GM19324 (cell line): ENCODE measurements at regions not wholly inside any gene's neighbourhood (a gene's known extent, or its start where the extent isn't known, plus 50 kb on each side); places are given as distances from the start of the nearest gene placed in this dataset.

Experiments
- ATAC-seq: cut with Tn5 transposase; IDR thresholded peaks from one replicate; pipeline ENCODE4 v1.9.1; 2021; ENCODE audit warnings: mild to moderate bottlenecking, moderate library complexity; ENCODE audit not compliant: unreplicated experiment, low FRiP score

DNA sequence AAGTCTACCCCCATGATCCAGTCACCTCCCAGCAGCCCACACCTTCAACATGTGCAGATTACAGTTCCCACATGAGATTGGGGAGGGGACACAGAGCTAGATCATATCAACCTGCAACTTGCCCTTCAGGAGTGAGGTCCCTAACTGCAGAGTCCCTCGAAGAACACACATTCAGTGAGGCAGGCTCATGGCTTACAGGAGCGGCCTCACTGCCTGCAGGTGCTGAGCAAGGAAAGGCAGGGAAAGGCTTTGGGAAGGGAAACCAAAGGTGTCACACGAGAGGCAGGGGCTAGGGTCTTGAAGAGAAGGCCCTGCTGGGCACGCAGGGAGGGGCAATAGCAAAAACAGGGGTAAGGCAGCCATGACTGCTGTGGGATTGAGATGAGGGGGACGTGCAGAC is 182.4 kb upstream of the CHRNA7 start:
- no peak for ATAC-seq

DNA sequence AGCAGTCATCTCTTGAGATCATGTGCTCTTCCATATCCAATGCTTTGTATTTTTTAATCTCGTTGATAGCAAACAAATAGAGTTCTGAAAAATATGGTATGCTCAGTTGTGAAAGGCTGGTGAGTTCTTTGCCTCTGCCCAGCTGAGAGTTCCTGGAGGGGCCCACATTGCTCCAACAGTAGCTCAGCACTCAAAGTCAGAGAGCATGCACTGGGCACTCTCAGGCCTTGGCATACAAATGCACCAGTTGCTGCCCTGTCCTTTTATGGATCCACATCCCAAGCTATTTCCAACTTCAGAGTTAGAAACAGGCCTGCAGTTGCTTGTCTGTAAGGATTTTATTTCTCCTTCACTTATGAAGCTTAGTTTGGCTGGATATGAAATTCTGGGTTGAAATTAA is 181.7 kb upstream of the CHRNA7 start:
- no peak for ATAC-seq

DNA sequence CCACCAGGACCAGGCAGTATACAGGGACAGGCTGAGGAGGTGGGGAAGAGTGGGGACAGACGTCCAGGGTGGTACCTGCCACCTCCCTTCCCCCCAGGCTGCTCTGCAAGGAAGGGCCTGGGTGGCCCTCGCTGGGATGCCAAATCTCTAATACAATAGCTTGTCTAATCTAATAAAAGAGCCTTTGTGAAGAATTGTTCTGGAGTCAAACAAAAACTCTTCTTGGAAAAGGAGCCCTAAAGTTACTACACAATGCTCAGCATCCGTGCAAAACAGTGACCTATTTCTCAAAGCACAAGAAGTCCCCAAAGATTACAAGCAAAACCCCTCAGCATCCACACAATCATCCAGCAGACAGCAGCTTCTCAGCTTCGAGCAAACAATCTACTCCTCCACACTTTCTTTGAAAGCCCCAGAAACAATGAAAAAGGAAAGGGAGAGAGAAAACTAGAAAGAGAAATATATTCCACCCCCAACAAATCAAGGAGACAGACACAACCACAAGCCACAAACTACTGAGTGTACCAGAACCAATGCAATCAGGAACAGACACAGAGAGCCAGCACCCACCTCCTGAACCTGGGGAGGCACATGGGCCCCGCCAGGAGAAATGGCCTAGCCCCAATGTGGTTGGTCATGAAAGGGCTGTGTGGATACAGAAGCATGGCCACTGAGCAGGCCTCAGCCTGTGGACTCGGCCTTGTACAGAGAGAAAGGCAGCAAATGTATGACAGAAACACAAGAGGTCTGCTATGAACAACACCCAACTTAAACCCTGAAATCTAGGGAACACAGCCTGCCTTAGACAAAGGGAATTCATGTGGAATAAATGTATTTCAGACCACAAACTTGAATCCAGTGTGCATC is 177.1 kb upstream of the CHRNA7 start:
- ATAC-seq = no peak

DNA sequence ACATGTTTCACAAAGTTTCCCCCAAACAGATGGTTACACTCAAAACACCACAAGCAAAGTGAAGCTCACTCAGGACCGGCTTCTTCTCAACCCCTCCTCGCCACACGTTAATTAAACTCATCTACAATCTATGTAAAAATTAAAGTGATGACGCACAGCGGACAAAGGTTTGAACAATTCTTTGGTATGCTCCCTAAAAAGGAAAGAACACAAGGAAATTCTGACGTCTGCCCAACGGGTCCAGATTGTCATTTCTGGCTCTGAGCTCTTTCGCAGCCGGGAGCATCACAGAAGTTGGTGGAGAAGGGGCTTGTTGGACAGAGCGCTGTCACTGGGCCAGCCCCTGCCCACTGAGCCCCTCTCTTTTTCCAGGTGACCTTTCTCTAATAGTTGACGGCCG is 173.7 kb upstream of the CHRNA7 start:
- no peak for ATAC-seq

DNA sequence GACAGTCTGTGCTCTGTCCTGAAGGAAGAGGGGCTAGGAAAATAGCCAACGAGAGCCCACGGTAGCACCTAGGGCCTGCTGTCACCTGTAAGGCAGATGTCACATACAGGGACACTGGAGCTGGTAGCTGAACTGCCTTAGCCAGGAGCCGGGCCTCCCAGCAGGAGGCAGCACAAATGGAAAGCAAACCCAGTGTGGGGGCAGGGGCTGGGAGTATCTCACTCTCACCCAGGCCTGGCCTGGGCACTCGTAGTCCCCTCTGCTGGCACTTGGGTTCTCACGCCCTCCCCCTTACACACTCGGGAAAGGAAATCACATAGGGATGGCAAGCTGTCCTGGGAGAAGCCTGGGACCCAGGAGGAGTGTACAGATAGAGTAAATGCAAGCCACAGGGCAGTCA is 173.1 kb upstream of the CHRNA7 start:
- no peak for ATAC-seq

DNA sequence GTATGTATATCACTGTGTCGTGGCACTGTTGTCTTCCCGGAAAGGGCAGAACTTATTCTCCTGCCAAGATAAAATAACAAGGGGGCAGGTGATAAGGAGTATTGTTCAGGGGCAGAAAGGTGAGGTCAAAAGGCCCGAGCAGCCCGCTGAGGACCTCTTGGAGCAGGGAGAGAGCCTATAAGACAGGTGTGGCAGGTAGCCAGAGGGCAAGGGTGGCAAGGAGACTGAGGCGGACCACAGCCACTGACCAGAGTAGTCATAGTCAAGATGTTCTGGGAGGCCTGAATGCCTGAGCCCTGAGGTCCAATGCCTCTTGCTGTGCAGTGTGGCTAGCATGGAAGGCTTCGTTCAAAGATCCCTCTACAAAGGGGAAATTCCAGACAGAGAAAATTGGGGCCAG is 172.3 kb upstream of the CHRNA7 start:
- ATAC-seq = no peak

DNA sequence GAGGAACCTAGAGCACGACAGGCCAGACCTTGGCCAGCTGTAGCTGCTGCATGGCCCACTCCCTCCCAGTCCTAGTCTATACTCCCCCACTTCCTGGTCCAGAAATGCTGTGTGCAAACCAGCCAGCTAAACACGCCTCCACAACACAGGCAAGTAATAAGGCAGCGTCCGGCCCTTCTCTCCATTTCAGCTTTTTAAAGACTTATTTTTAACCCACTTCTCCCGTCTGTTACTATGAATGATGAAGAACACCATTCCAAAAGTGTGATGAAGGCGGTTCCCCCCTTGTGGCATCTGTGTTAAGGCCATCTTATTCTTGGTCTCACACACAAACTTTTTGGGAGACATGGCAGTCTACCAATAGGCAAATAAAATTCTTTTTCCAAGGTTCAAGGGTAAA is 164.1 kb upstream of the CHRNA7 start:
- ATAC-seq = no peak

DNA sequence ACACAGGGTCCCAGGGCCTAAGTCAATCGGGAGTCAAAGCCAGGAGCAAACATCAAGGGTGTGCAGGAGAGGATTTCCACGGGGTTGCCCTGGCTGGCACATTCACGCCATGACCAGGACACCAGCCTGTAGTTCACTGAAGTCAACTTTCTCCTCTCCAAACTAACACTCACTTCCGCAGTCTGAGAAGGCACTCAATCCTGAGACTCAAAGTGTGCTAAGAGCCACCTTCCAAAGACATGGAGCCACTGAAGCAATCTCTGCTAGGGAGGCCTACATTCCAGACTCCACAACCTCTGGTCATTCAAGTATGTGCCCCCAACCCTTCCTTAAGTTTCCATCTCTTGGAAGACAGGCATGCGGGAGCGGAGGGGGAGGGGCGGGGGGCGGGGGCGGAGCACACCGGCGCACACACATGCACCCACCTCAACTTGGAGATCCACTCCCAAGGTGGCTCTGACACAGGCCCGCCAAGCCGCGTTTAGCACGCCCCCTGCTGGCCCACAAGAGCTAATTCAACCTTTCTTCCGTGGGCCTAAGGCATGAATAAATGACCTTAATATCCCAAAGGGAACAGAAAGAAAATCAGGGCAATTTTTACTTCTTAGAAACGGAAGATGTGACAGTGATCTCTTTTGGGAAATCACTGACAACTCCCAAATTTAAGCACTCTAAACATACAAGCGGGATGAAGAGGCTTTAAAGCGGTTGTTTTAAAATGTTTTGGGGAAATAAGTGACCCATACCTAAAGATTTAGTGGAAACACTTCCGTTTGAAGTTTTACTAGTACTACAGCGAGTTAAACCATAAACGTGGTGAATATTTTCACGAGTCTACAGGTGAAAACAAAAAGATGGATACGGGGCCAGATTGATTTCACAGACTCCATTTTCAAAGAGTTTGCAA is 162.5 kb upstream of the CHRNA7 start:
- no peak for ATAC-seq

DNA sequence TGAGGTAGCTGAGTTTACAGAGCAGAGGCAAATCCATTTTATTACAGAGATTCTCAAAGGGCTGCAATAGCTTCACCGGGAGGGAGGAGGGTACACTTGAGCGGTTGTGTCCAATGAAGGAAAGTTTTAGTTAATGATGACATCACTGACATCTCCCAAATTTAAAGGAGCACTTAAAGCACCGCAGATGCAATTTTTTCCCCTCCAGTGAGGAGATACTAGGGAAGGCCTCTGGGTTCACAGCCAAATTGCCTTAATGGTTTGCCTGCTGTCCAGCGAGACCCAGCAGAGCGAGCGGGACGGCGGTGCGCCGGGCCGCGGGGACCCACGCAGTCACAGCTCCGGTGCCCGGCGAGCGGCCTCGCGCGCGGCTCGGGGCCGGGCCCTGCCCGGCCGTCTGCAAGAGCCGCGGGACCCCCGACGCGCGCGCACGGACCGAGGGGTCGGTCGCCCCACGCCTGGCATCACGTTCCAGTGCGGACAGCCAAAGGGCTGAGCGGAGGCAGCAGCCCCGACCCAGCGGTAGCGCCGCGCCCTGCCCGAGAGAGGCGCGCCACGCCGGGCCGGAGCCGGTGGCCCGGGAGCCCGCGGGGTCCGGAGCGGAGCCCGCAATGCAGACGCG is 160.5 kb upstream of the CHRNA7 start:
- no peak for ATAC-seq

DNA sequence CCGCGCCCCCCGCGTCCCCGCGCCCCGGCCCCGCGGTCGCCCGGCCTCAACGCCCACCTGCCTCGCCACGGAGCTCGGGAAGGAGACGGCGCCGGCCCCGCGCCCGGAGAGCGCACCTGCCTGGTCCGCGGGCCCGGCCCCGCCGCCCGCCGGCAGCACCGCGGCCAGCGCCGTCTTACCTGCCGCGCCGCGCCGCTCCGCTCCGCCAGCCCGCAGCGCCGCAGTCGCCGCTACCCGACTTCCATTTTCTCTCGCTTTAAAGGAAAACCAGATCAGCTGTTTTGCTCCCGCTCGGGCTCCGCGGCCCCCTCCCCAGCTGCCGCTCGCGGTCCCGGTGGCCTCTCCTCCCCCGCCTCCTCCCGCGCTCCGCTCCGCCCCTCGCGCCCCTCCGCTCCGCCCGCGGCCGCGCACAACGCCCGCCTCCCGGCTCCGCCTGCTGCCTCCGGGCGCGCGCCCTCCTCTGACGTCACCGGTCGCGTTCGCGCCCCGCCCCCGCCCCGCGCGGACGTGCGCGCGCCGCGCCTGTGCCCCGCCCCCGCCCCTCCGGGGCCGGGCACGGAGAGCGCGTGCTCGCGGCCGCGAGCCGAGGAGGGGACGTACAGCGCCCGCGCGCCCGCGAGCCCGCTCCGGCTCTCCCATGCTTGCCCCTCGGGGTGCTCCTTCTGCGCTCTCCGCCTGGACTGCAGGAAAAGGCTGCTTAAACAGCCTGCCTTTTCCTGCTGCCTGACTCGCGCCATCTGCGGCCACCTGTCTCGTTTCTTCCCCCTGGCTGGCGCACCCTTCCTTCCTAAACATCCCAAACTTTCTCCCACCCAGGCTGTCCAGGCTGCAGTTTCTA is 159.8 kb upstream of the CHRNA7 start, which contains the start of gene OTUD7A:
TSS of gene OTUD7A (minus strand) at position 346 of the 838 bp plus-strand sequence.
- peak; percentile 97 for ATAC-seq

DNA sequence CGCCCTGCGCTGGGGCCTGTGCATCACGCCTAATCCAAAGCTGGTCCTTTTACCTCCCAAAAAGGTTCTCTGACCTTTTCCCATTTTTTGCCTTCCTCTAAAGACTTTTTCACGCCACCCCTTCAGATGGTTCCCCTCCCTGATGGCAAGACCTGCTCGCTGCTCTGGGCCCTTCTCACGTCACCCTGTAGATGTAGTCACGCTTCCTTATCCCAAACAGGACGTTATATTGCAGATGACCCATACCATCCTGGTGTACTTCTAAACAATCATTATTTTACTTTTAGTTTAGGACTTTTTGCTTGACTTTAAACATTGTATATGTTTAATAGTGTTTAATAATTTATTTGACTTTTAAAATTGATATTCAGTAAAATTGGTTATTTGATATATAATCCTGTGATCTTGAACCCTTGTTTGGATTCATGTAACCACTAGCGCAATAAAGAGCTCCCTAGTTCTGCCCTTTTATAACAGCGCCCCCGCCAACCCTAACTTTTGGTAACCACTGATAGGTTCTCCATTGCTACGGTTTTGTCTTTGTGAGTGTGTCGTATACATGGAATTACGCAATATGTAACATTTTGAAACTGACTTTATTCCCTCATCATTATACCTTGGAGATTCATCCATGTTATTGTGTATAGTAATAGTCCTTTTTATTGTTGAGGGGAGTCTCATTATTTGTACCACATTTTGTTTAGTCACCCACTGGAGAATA is 159.0 kb upstream of the CHRNA7 start:
- peak; percentile 1 for ATAC-seq

DNA sequence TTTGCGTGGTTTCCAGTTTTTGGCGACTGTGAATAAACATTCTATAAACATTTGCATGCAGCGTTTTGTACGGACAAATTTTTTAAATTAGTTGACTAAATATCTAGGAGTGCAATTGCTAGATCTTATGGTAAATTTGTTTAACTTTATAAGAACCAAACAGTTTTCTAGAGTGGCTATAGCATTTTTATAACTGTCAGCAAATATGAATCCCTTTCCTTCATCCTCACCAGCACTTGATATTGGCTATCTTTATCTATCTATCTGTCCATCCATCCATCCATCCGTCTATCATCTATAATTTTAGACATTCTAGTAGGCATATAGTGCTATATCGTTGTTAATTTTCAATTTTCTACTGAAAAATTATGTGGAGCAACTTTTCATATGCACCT is 158.4 kb upstream of the CHRNA7 start:
- ATAC-seq = no peak

DNA sequence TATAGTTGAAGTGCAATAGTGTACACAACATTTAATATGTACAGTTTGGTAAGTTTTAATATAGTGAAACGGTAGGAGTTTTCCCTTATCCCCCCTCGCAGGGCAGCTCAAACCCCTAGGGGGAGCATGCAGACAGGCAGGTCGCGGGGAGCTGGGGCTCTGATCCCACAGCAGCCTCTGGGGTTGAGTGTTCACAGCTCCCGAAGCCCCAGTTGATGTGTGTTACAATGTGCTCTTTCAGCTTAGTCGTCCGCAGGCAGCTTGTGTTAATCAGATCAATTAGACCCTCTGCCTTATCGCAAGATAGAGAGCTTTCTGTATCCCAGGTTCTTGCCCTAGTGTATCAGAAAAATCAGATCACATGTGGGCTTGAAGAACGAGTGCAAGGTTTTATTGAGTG is 143.1 kb upstream of the CHRNA7 start:
- no peak for ATAC-seq

DNA sequence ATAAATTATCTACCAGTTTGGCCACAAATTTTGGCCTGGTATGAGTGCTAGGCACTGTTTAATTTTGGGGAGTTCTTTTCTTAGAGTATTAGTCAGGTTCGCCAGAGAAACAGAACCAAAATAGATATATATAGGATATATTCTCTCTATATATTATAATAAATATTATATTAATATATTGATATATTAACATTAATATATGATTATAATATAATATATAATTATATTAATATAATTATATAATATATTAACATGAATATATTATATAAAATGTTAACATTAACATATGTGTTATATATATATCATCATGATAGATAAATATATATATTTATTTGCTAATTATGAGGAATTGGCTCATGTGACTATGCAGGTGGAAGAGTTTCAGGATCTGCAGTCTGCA is 137.8 kb upstream of the CHRNA7 start:
- no peak for ATAC-seq

DNA sequence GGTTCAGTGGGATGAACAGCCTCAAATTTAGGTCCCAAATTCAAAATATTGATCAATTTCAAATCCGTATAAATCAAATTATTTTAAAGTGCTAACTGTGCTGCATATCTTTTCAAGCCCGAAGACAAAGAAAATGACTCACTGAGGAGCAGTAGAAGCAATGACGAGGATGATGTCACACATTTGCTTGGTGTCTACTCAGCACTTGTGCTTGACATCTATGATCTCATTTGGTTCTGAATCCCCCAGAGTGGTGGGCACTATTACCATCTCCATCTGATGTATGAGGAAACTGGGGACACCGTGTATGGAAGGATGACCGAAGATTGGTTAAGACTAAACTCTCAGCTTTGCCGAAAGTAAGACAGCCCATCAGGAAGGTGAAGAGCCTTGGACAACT is 136.5 kb upstream of the CHRNA7 start:
- ATAC-seq = no peak

DNA sequence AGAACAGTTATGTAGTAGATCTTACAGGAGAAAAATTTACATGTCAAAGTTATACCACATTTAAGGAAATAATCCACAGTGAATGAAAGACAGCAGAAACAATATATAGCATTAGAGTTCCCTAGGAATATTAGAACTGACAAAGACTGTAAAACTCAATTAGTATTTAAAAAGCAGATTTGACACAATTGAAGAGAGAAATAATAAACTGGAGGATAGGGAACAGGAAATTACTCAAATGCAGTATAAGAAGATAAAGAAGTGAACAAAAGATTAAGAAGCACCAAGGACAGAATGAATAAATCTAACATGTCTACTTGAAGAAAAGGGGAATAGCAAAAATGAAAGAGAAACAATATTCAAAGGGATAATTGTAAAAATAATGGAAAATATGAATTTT is 132.6 kb upstream of the CHRNA7 start:
- ATAC-seq = no peak

DNA sequence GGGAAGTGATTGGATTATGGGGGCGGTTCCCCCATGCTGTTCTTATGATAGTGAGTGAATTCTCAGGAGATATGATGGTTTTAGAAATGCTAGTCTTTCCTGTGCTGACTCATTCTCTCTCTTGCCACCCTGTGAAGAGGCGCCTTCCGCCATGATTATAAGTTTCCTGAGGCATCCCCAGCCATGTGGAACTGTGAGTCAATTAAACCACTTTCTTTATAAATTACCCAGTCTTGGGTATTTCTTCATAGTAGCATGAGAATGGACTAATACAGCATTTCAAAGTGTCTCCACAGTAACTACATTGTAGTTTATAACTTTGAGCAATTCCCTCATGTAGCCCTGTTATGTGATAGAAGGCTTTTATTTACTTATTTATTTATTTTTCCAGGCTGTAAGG is 128.8 kb upstream of the CHRNA7 start:
- no peak for ATAC-seq

DNA sequence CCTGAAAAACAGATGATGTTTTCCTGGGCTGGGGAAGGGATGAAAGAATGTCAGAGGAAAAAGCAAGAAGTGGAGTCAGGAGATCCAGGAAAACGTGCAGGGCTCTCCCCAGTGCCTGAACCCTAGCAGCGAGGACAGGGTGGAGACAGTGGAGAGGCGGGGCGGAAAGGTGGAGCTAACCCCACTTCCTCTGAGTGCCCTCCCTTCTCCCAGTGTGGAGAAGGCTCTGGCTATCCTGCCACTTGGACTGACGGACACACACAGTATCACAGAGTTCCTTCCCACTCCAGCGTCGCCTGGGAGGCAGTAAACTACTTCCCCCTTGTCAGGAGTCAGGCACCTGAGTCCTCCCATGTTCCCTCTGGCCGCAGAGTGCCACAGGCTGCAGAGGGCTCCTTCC is 125.3 kb upstream of the CHRNA7 start:
- no peak for ATAC-seq

DNA sequence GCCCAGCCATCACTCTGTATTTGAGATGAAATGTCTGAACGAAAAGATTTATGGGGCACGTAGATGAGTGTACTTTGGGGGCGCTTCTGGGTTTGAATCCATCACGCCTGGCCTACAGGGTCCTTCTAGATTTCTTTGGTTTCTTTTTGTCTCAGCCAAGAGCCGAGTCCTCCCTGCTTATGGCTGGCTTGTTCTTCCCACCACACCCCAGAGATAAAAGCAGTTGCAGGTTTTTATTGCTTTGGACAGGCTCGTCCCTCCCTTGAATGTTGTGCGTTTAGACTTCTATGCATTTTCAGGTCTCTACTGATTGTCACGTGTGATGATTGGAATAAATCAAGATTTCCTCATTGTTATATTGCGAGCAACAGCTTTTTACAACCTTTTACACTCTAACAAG is 104.8 kb upstream of the CHRNA7 start:
- no peak for ATAC-seq

DNA sequence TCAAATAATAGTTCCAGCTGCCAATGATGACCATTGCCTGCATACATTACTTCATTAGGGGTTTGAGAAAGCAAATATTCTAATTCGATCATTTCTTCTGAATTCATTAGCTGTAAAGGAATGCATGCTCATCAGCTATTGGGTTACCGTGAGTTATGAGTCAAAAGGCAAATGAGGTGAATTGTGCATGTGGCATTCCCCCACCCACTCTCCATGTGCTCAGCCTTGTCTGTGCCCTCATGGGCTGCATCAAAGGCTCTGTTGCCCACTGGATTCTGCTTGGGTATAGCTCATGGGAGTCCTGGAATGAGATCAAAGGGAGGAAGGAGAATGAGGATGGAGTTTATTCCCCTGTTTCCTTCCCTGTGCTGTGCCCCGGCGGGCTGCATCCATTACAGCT is 99.3 kb upstream of the CHRNA7 start:
- ATAC-seq = no peak
